ENCODE measurements at regions not wholly inside any gene's neighbourhood (a gene's known extent, or its start where the extent isn't known, plus 50 kb on each side); places are given as distances from the start of the nearest gene placed in this dataset.

DNA sequence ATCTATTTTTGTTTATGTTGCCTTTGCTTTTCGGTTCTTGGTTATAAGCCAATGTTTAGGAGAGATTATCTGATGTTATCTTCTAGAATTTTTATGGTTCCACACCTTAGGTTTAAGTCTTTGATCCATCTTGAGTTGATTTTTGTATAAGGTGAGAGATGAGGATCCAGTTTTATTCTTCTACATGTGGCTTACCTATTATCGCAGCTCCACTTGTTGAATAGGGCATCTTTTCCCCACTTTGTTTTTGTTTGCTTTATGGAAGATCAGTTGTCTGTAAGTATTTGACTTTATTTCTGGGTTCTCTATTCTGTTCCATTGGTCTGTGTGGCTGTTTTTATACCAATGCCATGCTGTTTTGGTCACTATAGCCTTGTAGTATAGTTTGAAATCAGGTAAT lies 927.0 kb downstream of the UQCRFS1 start:
- TF ChIP-seq, protein P1, sequence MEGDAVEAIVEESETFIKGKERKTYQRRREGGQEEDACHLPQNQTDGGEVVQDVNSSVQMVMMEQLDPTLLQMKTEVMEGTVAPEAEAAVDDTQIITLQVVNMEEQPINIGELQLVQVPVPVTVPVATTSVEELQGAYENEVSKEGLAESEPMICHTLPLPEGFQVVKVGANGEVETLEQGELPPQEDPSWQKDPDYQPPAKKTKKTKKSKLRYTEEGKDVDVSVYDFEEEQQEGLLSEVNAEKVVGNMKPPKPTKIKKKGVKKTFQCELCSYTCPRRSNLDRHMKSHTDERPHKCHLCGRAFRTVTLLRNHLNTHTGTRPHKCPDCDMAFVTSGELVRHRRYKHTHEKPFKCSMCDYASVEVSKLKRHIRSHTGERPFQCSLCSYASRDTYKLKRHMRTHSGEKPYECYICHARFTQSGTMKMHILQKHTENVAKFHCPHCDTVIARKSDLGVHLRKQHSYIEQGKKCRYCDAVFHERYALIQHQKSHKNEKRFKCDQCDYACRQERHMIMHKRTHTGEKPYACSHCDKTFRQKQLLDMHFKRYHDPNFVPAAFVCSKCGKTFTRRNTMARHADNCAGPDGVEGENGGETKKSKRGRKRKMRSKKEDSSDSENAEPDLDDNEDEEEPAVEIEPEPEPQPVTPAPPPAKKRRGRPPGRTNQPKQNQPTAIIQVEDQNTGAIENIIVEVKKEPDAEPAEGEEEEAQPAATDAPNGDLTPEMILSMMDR (IDR thresholded peaks at IDR 0.05): no peak
- TF ChIP-seq POLR2AphosphoS5 (IDR thresholded peaks at IDR 0.05) (no peak), EP300 (IDR thresholded peaks at IDR 0.05) (no peak)

Measured in sigmoid colon (tissue), 4 donors.